ENCODE measurements at regions not wholly inside any gene's neighbourhood (a gene's known extent, or its start where the extent isn't known, plus 50 kb on each side); places are given as distances from the start of the nearest gene placed in this dataset.

- TF ChIP-seq CTCF (IDR thresholded peaks at IDR 0.05; ENCODE audit: low read depth, low read length, poor library complexity, severe bottlenecking) (no peak), EZH2phosphoT487 (IDR thresholded peaks at IDR 0.05; ENCODE audit: borderline replicate concordance, low read length) (no peak)
These were observed 975.6 kb downstream of the DCDC2C start for GRCh38 chr2:4678927-4679326.
